ENCODE measurements at regions not wholly inside any gene's neighbourhood (a gene's known extent, or its start where the extent isn't known, plus 50 kb on each side); places are given as distances from the start of the nearest gene placed in this dataset.
"Not testable (repeated sequence)": the region's sequence is repeated elsewhere in the genome, so short reads cannot be mapped to it uniquely, and the experiment has no call there.

DNA sequence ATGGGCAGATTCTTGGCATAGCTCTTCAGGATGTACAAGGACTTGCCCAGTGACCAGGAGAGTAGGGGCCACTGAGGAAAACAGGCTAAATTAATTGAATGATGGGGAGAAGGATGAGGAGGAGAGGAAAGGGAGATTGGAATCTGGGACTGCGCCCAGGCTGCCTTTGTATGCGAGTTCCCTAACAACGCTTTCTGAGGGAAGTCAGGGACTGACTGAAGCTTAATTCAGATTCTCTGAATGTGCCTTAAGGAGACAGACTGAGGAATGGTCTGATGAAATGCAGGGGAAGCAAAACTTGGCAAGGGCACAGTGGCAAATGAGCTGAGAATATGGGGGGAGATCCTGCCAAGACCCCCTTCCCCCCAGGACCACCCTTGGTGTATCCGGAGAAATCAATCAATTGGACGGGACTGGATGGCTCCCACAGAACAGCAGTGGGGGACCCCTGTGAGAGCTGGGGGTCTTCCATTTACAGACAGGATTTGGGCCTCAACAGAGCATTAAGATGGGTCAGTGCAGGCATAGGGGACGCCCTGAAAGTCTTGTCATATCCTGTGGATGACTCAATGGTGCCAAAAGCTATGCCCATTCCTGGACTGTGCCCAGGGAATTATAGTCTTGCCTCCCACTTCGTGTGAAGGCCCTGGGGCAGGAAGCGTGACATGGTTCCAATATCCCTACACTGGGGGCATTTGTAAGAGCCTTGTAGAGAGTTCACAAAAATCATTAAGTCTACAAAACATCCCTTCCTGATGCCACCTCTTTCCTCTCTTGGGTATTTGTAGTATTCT, 215.5 kb upstream of the TNC start:
- Histone ChIP-seq H3K4me3 (ENCODE audit: control insufficient read depth in 1 of 2, extremely low read depth in 1 of 2, low read length in 1 of 2) (no peak overlapping the region), H3K4me1 (ENCODE audit: control insufficient read depth in 1 of 2, extremely low read depth in 1 of 2, insufficient read depth in 2 of 2, low read length in 2 of 2) (no peaks in the 10 kb centered on the region), H3K27ac (ENCODE audit: low read length) (no peak overlapping the region), H3K9me3 (no peaks in the 10 kb centered on the region), H3K27me3 (replicated peaks in 1 of 2; ENCODE audit: control insufficient read depth in 2 of 2, extremely low read depth in 1 of 2, insufficient read depth in 2 of 2, low read length in 1 of 2) (no peaks in the 10 kb centered on the region), H3K36me3 (ENCODE audit: control insufficient read depth in 2 of 2, extremely low read depth in 1 of 2, insufficient read depth in 1 of 2, low read length in 1 of 2) (no peaks in the 10 kb centered on the region)
- peaks cover 0 to 7% (median 4%) of the 10 kb centered on the region in 3 donors for H3K9me3 Mint-ChIP-seq
- no peak overlapping the region for H3K4me3 Mint-ChIP-seq
- ChIA-PET CTCF (interaction anchor here in 1 of 2 donors (0.6 kb wide), 1 partner anchor 282 kb away, joined by 3 read pairs; no protein-coding TSS in a partner anchor), POLR2A (no interaction called here)
- no peaks in the 10 kb centered on the region for H3K36me3 Mint-ChIP-seq
- DNase-seq (no peak), ATAC-seq (replicated peaks in 1 of 4) (no peak)
- no peaks in the 10 kb centered on the region for H3K4me1 Mint-ChIP-seq
- H3K27me3 Mint-ChIP-seq, result peaks cover 6 to 19% of the 10 kb centered on the region in 2 donors
- 83% methylated on average over 6 of the region's 8 CpGs for WGBS (ENCODE audit: insufficient coverage)
- H3K27ac Mint-ChIP-seq, result no peak overlapping the region

- DNase-seq (no peak), ATAC-seq (replicated peaks in 1 of 4) (no peak)
- no peak overlapping the region for H3K27ac Mint-ChIP-seq
- H3K27ac ChIP-seq (ENCODE audit: low read length), result no peak overlapping the region
- H3K4me3 ChIP-seq (ENCODE audit: control insufficient read depth in 1 of 2, extremely low read depth in 1 of 2, low read length in 1 of 2), result no peak overlapping the region
- no peaks in the 10 kb centered on the region for H3K4me1 Mint-ChIP-seq
- POLR2A ChIA-PET, result no interaction called here
- no peaks in the 10 kb centered on the region for H3K27me3 ChIP-seq (replicated peaks in 1 of 2; ENCODE audit: control insufficient read depth in 2 of 2, extremely low read depth in 1 of 2, insufficient read depth in 2 of 2, low read length in 1 of 2)
- CTCF ChIA-PET, result interaction anchor here in 1 of 2 donors (0.7 kb wide), 1 partner anchor 248 kb away, joined by 3 read pairs; no protein-coding TSS in a partner anchor
- H3K4me1 ChIP-seq (ENCODE audit: control insufficient read depth in 1 of 2, extremely low read depth in 1 of 2, insufficient read depth in 2 of 2, low read length in 2 of 2), result no peaks in the 10 kb centered on the region
- peaks cover 0 to 7% (median 4%) of the 10 kb centered on the region in 3 donors for H3K9me3 Mint-ChIP-seq
- H3K27me3 Mint-ChIP-seq, result peaks cover 12 to 26% of the 10 kb centered on the region in 2 donors
- no peaks in the 10 kb centered on the region for H3K9me3 ChIP-seq
- H3K4me3 Mint-ChIP-seq, result no peak overlapping the region
- H3K36me3 ChIP-seq (ENCODE audit: control insufficient read depth in 2 of 2, extremely low read depth in 1 of 2, insufficient read depth in 1 of 2, low read length in 1 of 2), result no peaks in the 10 kb centered on the region
- no peaks in the 10 kb centered on the region for H3K36me3 Mint-ChIP-seq
- 60% methylated on average over 1 of the region's 5 CpGs for WGBS (ENCODE audit: insufficient coverage)
These were observed 217.5 kb upstream of the TNC start for GRCh38 chr9:115335439-115335838.

GRCh38 chr9:115340314-115340713, 222.4 kb upstream of the TNC start:
- no peak for DNase-seq
- ATAC-seq (replicated peaks in 1 of 4), result peak in 1 of 4 experiments; percentile 15

DNA sequence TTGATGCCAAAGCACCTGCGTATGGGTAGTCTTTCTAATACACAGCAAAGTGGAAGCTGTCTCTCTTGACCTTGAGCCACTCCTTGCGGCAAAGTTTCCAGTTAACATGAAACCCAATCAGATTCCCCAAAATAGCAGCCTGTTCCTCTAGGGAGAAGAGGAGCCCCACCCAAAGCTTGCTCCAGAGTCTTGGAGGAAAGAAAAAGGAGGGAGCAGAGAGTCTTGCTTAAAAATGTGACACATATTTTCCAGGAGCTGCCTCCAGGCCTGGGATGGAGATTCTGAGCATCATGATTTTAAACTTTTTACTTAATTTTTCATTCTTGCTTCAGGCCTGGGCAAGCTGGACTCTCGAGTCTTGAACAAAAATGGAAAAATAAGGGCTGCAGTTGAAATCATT, 223.5 kb upstream of the TNC start:
- 100% methylated on average over 1 of the region's 3 CpGs for WGBS (ENCODE audit: insufficient coverage)
- CTCF ChIA-PET, result no interaction called here

More at GRCh38 chr9:115340314-115340713, 222.4 kb upstream of the TNC start:
- H3K9me3 Mint-ChIP-seq, result peaks cover 0 to 7% (median 0%) of the 10 kb centered on the region in 3 donors
- WGBS (ENCODE audit: insufficient coverage), result 68% methylated on average over 3 of the region's 5 CpGs
- CTCF ChIA-PET, result no interaction called here
- H3K27me3 Mint-ChIP-seq, result peaks cover 15 to 21% of the 10 kb centered on the region in 2 donors
- no peaks in the 10 kb centered on the region for H3K4me1 Mint-ChIP-seq
- H3K36me3 ChIP-seq (ENCODE audit: control insufficient read depth in 2 of 2, extremely low read depth in 1 of 2, insufficient read depth in 1 of 2, low read length in 1 of 2), result no peaks in the 10 kb centered on the region
- no peak overlapping the region for H3K27ac ChIP-seq (ENCODE audit: low read length)
- H3K4me3 Mint-ChIP-seq, result no peak overlapping the region
- peaks cover 0 to 2% of the 10 kb centered on the region in 2 experiments for H3K27me3 ChIP-seq (replicated peaks in 1 of 2; ENCODE audit: control insufficient read depth in 2 of 2, extremely low read depth in 1 of 2, insufficient read depth in 2 of 2, low read length in 1 of 2)
- POLR2A ChIA-PET, result no interaction called here
- no peaks in the 10 kb centered on the region for H3K9me3 ChIP-seq
- H3K27ac Mint-ChIP-seq, result no peak overlapping the region
- H3K36me3 Mint-ChIP-seq, result no peaks in the 10 kb centered on the region
- H3K4me1 ChIP-seq (ENCODE audit: control insufficient read depth in 1 of 2, extremely low read depth in 1 of 2, insufficient read depth in 2 of 2, low read length in 2 of 2), result no peaks in the 10 kb centered on the region
- H3K4me3 ChIP-seq (ENCODE audit: control insufficient read depth in 1 of 2, extremely low read depth in 1 of 2, low read length in 1 of 2), result no peak overlapping the region

GRCh38 chr9:115347776-115348175, 229.8 kb upstream of the TNC start:
- 86% methylated on average over 2 of the region's 2 CpGs for WGBS (ENCODE audit: insufficient coverage)
- CTCF ChIA-PET, result not testable (repeated sequence)

More for the DNA sequence above, 223.5 kb upstream of the TNC start:
- H3K27ac Mint-ChIP-seq, result no peak overlapping the region
- Histone ChIP-seq H3K4me1 (ENCODE audit: control insufficient read depth in 1 of 2, extremely low read depth in 1 of 2, insufficient read depth in 2 of 2, low read length in 2 of 2) (no peaks in the 10 kb centered on the region), H3K27me3 (replicated peaks in 1 of 2; ENCODE audit: control insufficient read depth in 2 of 2, extremely low read depth in 1 of 2, insufficient read depth in 2 of 2, low read length in 1 of 2) (peaks cover 0 to 2% of the 10 kb centered on the region in 2 experiments), H3K4me3 (ENCODE audit: control insufficient read depth in 1 of 2, extremely low read depth in 1 of 2, low read length in 1 of 2) (no peak overlapping the region), H3K36me3 (ENCODE audit: control insufficient read depth in 2 of 2, extremely low read depth in 1 of 2, insufficient read depth in 1 of 2, low read length in 1 of 2) (no peaks in the 10 kb centered on the region), H3K9me3 (no peaks in the 10 kb centered on the region), H3K27ac (ENCODE audit: low read length) (no peak overlapping the region)
- POLR2A ChIA-PET, result no interaction called here
- H3K9me3 Mint-ChIP-seq, result peaks cover 0 to 6% (median 0%) of the 10 kb centered on the region in 3 donors
- no peaks in the 10 kb centered on the region for H3K36me3 Mint-ChIP-seq
- H3K4me3 Mint-ChIP-seq, result no peak overlapping the region
- no peak for ATAC-seq (replicated peaks in 1 of 4)
- peaks cover 15 to 21% of the 10 kb centered on the region in 2 donors for H3K27me3 Mint-ChIP-seq
- H3K4me1 Mint-ChIP-seq, result no peaks in the 10 kb centered on the region
- no peak for DNase-seq

DNA sequence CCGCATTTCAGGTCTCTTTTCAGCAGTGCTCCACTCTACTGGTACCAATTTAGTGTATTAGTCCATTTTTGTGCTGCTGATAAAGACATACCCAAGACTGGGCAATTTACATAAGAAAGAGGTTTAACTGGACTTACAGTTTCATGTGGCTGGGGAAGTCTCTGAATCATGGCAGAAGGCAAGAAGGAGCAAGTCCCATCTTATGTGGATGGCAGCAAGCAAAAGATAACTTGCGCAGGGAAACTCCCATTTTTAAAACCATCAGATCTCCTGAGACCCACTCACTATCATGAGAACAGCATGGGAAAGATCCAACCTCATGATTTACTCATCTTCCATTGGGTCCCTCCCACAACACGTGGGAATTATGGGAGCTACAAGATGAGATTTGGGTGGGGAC, 231.0 kb upstream of the TNC start:
- H3K36me3 Mint-ChIP-seq; H3K4me1 Mint-ChIP-seq; DNase-seq; H3K27ac Mint-ChIP-seq; CTCF ChIA-PET; POLR2A ChIA-PET; ATAC-seq (replicated peaks in 1 of 4); H3K4me3 Mint-ChIP-seq; H3K36me3 ChIP-seq (ENCODE audit: control insufficient read depth in 2 of 2, extremely low read depth in 1 of 2, insufficient read depth in 1 of 2, low read length in 1 of 2); H3K9me3 ChIP-seq; H3K4me3 ChIP-seq (ENCODE audit: control insufficient read depth in 1 of 2, extremely low read depth in 1 of 2, low read length in 1 of 2); H3K27me3 ChIP-seq (replicated peaks in 1 of 2; ENCODE audit: control insufficient read depth in 2 of 2, extremely low read depth in 1 of 2, insufficient read depth in 2 of 2, low read length in 1 of 2); H3K9me3 Mint-ChIP-seq; H3K27me3 Mint-ChIP-seq; H3K27ac ChIP-seq (ENCODE audit: low read length); H3K4me1 ChIP-seq (ENCODE audit: control insufficient read depth in 1 of 2, extremely low read depth in 1 of 2, insufficient read depth in 2 of 2, low read length in 2 of 2): not testable (repeated sequence)
- WGBS (ENCODE audit: insufficient coverage), result no CpG with 5 or more reads among the region's 3 CpGs

More at GRCh38 chr9:115347776-115348175, 229.8 kb upstream of the TNC start:
- H3K27me3 Mint-ChIP-seq; DNase-seq; H3K4me3 ChIP-seq (ENCODE audit: control insufficient read depth in 1 of 2, extremely low read depth in 1 of 2, low read length in 1 of 2); H3K36me3 ChIP-seq (ENCODE audit: control insufficient read depth in 2 of 2, extremely low read depth in 1 of 2, insufficient read depth in 1 of 2, low read length in 1 of 2); H3K9me3 ChIP-seq; H3K4me1 ChIP-seq (ENCODE audit: control insufficient read depth in 1 of 2, extremely low read depth in 1 of 2, insufficient read depth in 2 of 2, low read length in 2 of 2); H3K4me1 Mint-ChIP-seq; H3K27me3 ChIP-seq (replicated peaks in 1 of 2; ENCODE audit: control insufficient read depth in 2 of 2, extremely low read depth in 1 of 2, insufficient read depth in 2 of 2, low read length in 1 of 2); H3K9me3 Mint-ChIP-seq; POLR2A ChIA-PET; H3K36me3 Mint-ChIP-seq; H3K27ac Mint-ChIP-seq; H3K4me3 Mint-ChIP-seq; H3K27ac ChIP-seq (ENCODE audit: low read length); ATAC-seq (replicated peaks in 1 of 4): not testable (repeated sequence)

All from T-cell (primary cell).